ENCODE measurements at regions not wholly inside any gene's neighbourhood (a gene's known extent, or its start where the extent isn't known, plus 50 kb on each side); places are given as distances from the start of the nearest gene placed in this dataset.
A peak's percentile ranks its signal among the peaks of the same experiment; 100 is the strongest.

- peak; percentile 24 for DNase-seq
Observed at GRCh38 chr10:131781791-131782190, 119.0 kb upstream of the PPP2R2D start.

- no peak for DNase-seq
Observed at GRCh38 chr10:131784363-131785120, 116.3 kb upstream of the PPP2R2D start.

- DNase-seq, result no peak
Observed at GRCh38 chr10:131785121-131785460, 115.7 kb upstream of the PPP2R2D start.

GRCh38 chr10:131786756-131787605, 113.8 kb upstream of the PPP2R2D start:
- DNase-seq, result no peak

GRCh38 chr10:131787961-131788360, 112.8 kb upstream of the PPP2R2D start:
- no peak for DNase-seq

- no peak for DNase-seq
Observed at GRCh38 chr10:131788386-131788785, 112.4 kb upstream of the PPP2R2D start.

GRCh38 chr10:131789516-131789915, 111.3 kb upstream of the PPP2R2D start:
- DNase-seq, result no peak

GRCh38 chr10:131790021-131790420, 110.8 kb upstream of the PPP2R2D start:
- DNase-seq, result no peak

- DNase-seq, result no peak
Observed at GRCh38 chr10:131792011-131792651, 108.7 kb upstream of the PPP2R2D start.

GRCh38 chr10:131792809-131793208, 108.0 kb upstream of the PPP2R2D start:
- no peak for DNase-seq

- DNase-seq, result no peak
Observed at GRCh38 chr10:131795761-131796160, 105.0 kb upstream of the PPP2R2D start.

- DNase-seq, result no peak
Observed at GRCh38 chr10:131797626-131798025, 103.2 kb upstream of the PPP2R2D start.

GRCh38 chr10:131799429-131799828, 101.4 kb upstream of the PPP2R2D start:
- DNase-seq, result no peak

GRCh38 chr10:131802156-131802915, 98.5 kb upstream of the PPP2R2D start:
- DNase-seq, result no peak

GRCh38 chr10:131802996-131803395, 97.8 kb upstream of the PPP2R2D start:
- DNase-seq, result no peak

- DNase-seq, result peak; percentile 38
Observed at GRCh38 chr10:131803860-131804425, 96.9 kb upstream of the PPP2R2D start.

GRCh38 chr10:131804551-131805295, 96.1 kb upstream of the PPP2R2D start:
- no peak for DNase-seq

GRCh38 chr10:131805696-131806095, 95.1 kb upstream of the PPP2R2D start:
- no peak for DNase-seq

GRCh38 chr10:131806146-131806545, 94.7 kb upstream of the PPP2R2D start:
- DNase-seq, result no peak

- peak; percentile 37 for DNase-seq
Observed at GRCh38 chr10:131806646-131807317, 94.0 kb upstream of the PPP2R2D start.

- DNase-seq, result no peak
Observed at GRCh38 chr10:131808370-131808930, 92.4 kb upstream of the PPP2R2D start.
